ENCODE measurements at regions not wholly inside any gene's neighbourhood (a gene's known extent, or its start where the extent isn't known, plus 50 kb on each side); places are given as distances from the start of the nearest gene placed in this dataset.

GRCh38 chr2:220168891-220169546 is 541.6 kb downstream of the SLC4A3 start:
- DNase-seq (ENCODE audit: low read depth in 2 of 2), result no peak

GRCh38 chr2:220174826-220175225 is 547.4 kb downstream of the SLC4A3 start:
- no peak for DNase-seq (ENCODE audit: low read depth in 2 of 2)

GRCh38 chr2:220175967-220176366 is 548.5 kb downstream of the SLC4A3 start:
- no peak for DNase-seq (ENCODE audit: low read depth in 2 of 2)

- no peak for DNase-seq (ENCODE audit: low read depth in 2 of 2)
Observed at GRCh38 chr2:220178991-220179695, 551.7 kb downstream of the SLC4A3 start.

- no peak for DNase-seq (ENCODE audit: low read depth in 2 of 2)
Observed at GRCh38 chr2:220181165-220181564, 553.7 kb downstream of the SLC4A3 start.

- no peak for DNase-seq (ENCODE audit: low read depth in 2 of 2)
Observed at GRCh38 chr2:220182790-220183189, 555.4 kb downstream of the SLC4A3 start.

- DNase-seq (ENCODE audit: low read depth in 2 of 2), result no peak
Observed at GRCh38 chr2:220185766-220186305, 558.4 kb downstream of the SLC4A3 start.

- no peak for DNase-seq (ENCODE audit: low read depth in 2 of 2)
Observed at GRCh38 chr2:220188031-220188430, 560.6 kb downstream of the SLC4A3 start.

- no peak for DNase-seq (ENCODE audit: low read depth in 2 of 2)
Observed at GRCh38 chr2:220191031-220191430, 563.6 kb downstream of the SLC4A3 start.

GRCh38 chr2:220191737-220192136 is 564.3 kb downstream of the SLC4A3 start:
- DNase-seq (ENCODE audit: low read depth in 2 of 2), result no peak

- no peak for DNase-seq (ENCODE audit: low read depth in 2 of 2)
Observed at GRCh38 chr2:220192994-220193753, 565.7 kb downstream of the SLC4A3 start.

- DNase-seq (ENCODE audit: low read depth in 2 of 2), result no peak
Observed at GRCh38 chr2:220194630-220195584, 567.5 kb downstream of the SLC4A3 start.

GRCh38 chr2:220198896-220199295 is 571.5 kb downstream of the SLC4A3 start:
- no peak for DNase-seq (ENCODE audit: low read depth in 2 of 2)

GRCh38 chr2:220202066-220202465 is 574.6 kb downstream of the SLC4A3 start:
- no peak for DNase-seq (ENCODE audit: low read depth in 2 of 2)

- DNase-seq (ENCODE audit: low read depth in 2 of 2), result no peak
Observed at GRCh38 chr2:220209093-220209492, 581.7 kb downstream of the SLC4A3 start.

GRCh38 chr2:220209751-220210150 is 582.3 kb downstream of the SLC4A3 start:
- DNase-seq (ENCODE audit: low read depth in 2 of 2), result no peak

- no peak for DNase-seq (ENCODE audit: low read depth in 2 of 2)
Observed at GRCh38 chr2:220212296-220213080, 585.1 kb downstream of the SLC4A3 start.

- DNase-seq (ENCODE audit: low read depth in 2 of 2), result no peak
Observed at GRCh38 chr2:220215785-220216184, 588.4 kb downstream of the SLC4A3 start.

- DNase-seq (ENCODE audit: low read depth in 2 of 2), result no peak
Observed at GRCh38 chr2:220219371-220219770, 591.9 kb downstream of the SLC4A3 start.

GRCh38 chr2:220220009-220220408 is 592.6 kb downstream of the SLC4A3 start:
- no peak for DNase-seq (ENCODE audit: low read depth in 2 of 2)

- DNase-seq (ENCODE audit: low read depth in 2 of 2), result no peak
Observed at GRCh38 chr2:220221992-220222391, 594.6 kb downstream of the SLC4A3 start.

Data from activated CD4-positive, alpha-beta T cell treated with anti-CD3 and anti-CD28 coated beads for 24 hours (primary cell).